HG02938 (cell line): ENCODE measurements at regions not wholly inside any gene's neighbourhood (a gene's known extent, or its start where the extent isn't known, plus 50 kb on each side); places are given as distances from the start of the nearest gene placed in this dataset.

Experiments
- ATAC-seq: cut with Tn5 transposase; IDR thresholded peaks from one replicate; pipeline ENCODE4 v1.9.1; 2021; ENCODE audit warnings: mild to moderate bottlenecking, moderate library complexity; ENCODE audit not compliant: unreplicated experiment

DNA sequence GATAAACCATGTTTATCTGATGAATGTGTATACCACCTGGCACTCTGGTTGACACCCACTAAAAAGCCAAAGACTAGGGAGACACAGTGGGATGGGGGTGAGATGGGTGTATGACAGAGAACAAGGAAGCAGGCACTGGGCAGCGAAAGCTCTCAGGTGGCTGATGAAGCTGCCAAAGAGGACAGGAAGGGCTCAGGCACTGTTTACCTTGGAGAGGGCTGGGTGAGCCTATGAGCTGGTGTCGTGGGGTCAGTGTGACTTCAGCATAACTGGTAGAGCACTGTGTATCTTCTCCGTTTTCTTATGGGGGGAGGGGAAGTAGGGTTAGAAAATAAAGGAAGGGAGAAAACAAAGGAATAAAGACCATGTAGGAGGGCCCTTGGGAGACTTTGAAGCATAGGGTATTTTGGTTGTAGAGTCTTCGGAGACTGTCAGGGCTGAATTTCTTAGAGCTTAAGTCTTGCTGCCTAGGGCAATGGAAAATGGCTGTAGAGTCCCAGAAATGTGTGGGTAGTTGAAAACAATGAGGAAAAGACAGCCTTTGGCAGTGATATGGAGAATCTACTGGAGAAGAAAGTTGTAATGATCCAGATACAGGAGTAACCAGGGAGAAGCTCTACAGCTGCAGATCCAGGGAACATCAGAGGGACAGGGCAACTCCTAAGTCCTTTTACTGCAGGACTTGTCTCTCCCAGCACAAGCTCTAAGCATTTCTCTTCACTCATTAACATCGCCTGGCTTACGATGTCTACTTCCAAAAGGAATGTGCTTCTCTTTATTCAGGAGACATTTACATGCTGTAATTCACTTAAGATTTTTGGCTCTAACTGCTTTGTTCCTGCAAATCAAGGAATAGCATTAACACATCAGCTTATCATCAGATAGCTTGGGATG, 120.0 kb downstream of the AQP4 start:
- ATAC-seq = no peak

DNA sequence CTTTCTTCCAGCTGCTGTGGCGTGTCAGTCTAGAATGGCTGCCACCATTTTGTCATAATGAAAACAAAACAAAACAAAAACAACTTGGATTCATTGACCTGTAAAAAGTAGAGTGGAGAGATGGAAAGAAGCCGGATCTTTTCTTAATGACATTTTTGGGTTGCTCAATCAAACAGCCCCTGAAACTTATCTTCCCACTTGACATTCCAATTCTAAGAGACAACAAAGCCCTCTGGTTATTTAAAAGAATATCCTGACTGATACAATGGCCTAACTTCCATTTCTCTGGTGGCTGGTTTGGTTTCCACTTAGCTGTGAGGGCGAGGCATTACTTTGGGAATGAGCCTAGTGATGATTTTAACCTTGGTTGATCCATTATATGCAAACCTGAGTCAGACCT, 123.7 kb downstream of the AQP4 start:
- ATAC-seq = no peak

DNA sequence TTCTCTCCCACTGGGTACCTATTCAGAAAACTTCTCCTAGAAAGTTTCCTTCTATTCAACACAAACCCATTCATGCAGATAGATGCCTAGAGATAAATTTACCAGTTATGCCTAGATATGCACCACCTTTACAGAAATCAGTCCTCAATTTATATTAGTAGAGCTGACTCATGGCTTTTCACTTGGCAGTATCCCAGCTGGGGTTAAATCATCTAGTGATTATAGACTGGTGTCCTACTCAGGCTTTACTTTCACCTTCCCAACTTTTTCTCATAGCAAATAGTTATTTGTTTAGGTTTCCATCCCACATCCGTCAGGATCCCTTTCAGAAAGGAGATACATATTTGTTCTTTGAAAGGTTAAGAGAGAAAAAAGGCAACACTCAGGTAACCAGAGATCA, 124.5 kb downstream of the AQP4 start:
- no peak for ATAC-seq

DNA sequence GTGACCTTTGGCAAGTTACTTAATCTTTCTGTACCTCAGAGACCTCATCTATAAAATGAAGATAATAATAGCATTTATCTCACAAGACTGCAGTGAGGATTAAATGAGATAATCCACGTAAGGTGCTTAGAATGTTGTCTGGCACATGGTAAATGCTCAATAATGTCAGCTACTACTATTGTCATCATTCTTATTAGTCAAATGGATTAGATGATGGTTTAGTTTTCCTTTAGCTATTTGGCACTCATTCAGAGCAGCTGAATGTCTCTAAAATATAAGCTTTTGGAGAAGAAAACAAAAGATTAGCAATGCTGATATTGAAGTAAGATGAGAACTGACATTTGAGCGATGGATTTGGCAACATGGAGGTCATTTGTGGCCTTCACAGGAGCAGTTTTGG, 125.1 kb downstream of the AQP4 start:
- ATAC-seq = no peak

DNA sequence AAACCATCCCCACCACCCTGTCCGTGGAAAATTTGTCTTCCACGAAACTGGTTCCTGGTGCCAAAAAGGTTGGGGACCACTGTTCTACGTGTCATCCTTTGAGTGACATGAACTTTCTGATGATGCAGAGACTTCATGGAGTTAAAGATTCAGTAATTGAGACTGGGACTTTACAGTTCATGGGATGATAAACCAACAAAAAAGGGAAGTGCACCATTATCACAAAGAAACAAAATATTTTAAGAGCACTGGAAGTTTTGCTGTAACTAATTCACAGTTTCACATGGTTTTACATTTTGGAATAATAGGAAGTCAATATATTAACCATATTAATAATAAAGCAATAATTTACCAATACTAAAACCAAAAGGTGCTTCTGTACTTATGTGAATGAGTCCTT, 126.8 kb downstream of the AQP4 start:
- no peak for ATAC-seq

DNA sequence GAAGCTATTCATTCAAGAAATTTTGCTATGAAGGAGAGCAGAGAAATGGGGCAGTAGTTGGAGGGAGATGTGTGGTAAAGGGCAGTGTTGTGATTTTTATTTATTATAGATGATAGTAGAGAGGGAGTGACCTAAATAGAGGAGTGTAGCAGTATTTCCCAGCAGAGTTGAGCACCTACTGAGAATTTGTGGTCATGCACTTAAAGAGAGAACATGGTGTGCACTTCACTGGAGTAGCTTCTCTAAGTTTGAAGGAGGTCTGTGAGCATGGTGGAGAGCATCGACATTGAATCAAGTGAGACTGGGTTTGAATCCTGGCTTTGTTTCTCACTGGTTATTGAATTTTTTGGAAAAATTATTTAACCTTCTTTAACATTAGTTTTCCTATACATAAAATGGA, 129.2 kb downstream of the AQP4 start:
- no peak for ATAC-seq

DNA sequence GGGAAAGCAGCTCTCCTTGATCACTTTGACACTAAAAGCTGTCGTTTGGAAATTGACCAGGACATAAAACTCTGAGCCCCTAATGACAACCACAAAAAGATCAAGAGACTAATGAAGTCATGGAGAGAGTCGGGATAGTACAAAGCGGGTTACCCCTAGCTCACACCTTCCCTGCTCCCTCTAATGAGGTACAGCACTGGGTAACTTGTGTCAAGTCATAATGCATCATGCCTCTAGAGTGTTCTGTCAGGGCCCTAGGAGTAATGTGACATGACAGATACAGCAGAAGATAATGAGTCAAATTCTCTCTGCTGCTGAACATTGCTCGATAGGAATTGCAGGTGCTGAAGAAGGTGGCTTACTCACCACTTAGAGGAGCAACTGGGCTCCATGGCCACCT, 130.7 kb downstream of the AQP4 start:
- ATAC-seq = no peak

DNA sequence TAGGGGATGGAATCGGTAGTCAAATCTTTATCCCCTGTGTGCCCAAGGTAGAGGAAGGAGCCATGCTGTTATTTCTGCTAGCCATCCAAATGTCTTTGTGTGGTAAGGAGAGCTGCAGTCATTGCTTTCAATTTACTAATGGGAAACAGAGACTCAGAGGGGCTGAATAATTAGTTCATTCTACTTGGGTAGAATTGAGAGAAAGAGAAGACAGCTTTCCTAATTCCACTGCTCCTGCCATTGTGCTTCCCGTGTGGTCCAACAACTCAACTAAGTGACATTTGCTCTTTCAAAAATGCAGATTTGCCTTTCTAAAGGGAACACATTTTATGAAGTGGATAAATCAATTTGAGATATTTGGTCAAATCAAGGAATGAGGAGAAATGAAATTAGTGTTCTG, 136.1 kb downstream of the AQP4 start:
- no peak for ATAC-seq

DNA sequence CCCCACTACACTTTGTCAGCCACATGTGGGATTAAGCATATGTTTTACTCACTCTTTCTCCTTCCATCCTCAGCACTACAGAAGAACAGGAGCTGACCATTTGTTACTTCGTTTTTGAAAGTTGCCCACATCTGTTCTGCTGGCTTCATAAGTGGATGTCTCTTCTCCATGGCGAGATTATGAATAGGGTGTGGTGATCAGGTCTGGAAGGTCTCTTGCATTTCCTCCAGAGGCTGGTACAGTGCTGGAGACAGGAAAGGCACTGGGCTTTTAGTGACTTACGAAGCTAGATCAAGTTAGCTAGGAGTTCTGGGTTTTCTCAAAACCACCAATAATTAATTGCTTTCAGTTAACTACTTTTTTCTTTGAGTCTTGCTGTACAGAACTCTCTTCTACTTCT, 136.5 kb downstream of the AQP4 start:
- ATAC-seq = no peak

DNA sequence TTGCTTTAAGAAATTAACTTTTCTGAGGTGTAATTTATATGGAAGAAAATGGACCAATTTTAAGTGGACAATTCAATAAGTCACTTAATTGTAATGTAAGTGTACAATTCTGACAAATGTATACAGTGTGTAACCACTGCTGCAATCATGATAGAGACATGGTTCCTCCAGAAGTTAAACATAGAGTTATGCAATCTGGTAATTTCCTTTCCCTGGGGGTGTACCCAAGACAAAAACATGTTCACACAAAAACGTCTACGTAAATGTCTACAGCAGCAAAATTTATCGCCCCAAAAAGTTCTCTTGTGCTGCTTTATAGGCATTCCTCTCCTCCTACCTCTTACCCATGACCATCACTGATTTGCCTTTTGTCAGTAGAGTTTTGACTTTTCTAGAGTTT, 141.5 kb downstream of the AQP4 start:
- no peak for ATAC-seq

DNA sequence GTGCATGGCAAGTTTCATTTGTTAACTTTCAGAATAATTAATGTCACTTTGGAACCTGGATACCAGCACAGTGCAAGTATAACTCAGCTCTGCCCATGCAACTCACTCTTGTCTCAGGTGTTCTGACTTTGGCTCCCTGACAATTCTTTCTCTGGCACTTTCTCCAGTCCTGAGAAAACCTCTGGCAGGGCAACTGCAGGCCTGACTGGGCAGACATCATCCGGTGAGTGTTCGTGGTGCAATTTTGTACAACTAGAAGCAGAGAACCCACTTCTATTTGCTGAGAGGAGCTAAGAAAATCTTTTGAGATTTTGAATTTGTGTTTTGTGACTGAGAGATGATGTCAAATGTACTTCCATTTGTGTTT, 143.0 kb downstream of the AQP4 start:
- no peak for ATAC-seq

DNA sequence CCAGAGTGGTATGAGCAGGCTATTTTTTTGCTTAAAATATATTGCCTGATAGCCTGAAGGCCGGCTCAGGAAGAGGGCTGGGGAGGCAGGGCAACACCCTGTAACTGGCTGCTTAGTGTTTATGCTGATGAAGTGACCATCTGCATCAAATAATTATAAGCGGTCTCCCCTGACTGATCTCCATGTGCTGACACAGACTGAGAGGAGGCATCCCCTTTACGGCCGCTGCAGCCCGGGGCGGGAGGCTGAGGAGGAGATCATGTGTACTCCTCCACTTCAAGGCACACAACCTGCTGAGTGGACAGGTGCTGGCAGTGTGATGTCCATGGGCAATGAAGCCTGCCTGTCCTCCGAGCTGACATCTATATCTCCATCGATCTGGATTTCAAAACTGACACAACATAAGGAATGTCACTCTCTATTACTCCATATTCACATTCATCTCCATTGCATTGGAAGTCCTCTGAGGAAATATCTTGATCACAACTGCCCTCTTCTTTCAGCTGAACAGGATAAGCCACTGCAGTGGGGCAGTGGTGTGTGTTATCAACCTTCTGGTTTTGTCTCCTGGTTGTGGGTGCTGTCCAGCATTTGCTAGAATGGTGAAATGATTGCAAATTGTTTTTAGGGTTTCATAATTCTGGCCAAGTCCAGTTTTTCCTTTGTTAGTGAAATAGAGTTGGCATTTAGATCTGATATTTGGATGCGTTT, 143.5 kb downstream of the AQP4 start:
- ATAC-seq = no peak

DNA sequence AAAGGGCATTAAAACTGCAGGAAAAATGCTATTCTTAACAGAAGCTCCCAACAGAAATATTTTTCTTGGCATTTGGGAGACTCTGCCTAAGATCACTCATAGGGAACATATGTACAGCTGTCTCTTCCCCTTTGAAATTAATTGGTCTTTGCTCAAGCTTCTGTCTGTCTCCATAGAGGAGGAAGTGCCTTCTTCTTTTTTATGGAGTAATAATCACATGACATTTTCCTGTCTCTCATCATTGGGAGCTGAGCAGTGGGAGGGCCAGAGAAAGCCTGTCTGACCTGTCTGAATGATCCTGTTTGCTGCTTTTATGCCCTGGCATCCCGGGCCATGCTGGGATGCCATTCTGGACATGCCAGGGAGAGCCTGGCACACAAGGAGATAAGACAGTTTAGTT, 145.6 kb downstream of the AQP4 start:
- no peak for ATAC-seq

DNA sequence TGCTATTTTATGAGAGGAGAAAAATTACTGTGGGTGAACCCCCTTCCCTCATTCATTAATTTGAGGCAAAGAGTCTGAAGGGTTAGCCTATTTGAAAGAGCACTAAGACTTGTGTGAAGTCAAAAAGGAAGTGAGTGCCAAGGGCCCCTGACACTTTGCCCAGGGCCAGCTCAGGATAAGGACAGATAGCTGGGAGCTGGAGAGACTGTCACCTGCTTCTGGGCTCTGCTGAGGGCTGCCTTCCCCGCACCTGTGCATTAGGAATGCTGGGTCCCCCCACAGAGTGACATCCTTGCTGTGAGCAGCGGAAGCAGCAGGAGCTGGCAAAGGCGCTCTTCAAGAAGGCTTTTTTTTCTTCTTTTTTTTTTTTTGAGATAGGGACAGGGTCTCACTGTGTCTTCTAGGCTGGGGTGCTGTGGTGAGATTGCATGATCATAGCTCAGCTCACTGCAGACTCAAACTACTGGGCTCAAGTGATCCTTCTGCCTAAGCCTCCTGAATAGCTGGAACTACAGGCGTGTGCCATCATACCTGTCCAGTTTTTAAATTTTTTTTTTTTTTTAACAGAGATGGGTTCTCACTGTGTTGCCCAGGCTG, 148.3 kb downstream of the AQP4 start:
- no peak for ATAC-seq

DNA sequence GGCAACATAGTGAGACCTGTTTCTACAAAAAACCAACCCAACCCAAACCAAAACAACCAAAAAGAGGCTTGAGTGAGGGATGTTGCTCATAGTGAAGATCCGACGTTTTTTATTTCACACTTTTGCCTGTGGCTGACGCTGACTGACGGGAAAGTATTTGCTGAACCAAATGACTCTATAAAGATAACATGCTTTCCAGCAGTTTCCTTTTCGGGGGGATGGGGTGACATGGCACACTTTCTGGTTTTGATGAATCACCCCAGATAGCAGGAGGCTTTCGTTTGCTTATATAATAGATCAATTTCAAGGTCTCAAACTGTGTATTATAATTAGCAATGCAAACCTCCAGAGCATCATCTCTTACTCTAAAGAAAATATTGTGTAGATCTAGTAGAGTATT, 150.8 kb downstream of the AQP4 start:
- no peak for ATAC-seq

DNA sequence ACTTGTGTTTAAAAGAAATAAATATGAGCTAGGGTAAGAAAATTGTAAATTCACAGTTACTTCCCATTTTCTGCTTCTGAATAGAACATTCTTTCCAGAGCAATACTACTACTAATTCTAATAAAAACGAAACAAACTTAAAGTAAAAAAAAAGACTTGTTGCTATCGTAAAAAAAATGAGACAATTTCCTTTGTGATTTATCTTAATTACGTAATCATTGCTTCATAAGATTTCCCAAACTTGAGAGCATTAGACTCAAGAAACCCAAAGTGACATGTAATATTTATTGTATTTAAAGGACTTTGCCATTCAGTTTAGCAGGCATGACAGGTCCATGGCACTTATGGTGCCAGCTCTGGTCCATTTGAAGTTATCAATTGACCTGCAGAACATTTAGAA, 153.8 kb downstream of the AQP4 start:
- no peak for ATAC-seq

DNA sequence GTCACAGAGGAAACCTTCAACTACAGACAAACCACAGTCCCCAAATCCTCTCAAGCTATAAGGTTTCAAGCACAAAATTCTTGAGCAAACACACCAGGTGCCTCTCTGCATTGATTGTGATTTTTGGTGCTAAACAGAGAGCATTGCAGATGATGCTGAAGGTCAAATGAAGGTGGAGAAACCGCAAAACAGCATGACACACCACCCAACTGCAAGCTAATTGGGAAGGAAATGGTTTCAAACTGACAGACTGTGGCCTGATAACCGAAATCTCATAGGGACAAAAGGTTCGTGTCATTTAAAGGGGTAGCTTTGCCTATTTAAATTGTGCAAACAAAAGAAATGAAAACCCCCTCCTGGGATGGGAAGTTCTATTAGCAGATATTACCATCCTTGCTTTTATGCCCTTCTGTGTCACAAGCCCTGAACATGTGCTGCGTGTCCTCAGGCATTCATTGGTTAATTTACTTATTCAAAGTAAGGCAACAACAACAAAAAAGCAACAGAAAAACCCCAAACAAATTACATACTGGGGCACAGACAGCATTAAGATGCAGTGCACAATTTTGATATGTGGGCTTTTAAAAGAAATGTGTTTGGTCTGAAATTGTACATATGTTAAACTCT, 154.9 kb downstream of the AQP4 start:
- peak; percentile 84 for ATAC-seq

DNA sequence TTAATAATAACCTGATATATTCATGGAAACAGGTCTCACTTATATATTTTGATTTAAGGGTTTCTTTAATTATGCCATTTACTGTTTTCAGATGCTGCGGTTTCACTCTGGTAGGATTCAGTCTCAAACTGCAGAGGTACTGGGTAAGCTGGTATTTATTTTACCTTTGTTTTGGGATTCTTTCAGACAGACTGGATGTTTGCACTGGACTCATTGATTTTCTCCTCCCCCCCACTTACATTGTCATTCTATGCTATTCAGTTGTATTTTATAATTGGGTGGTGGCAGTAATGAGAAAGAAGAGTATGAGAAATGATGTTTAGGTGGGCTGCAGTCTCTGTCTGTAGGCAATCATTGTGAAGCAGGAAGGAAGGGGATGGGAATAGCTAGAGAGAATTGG, 155.6 kb downstream of the AQP4 start:
- no peak for ATAC-seq

DNA sequence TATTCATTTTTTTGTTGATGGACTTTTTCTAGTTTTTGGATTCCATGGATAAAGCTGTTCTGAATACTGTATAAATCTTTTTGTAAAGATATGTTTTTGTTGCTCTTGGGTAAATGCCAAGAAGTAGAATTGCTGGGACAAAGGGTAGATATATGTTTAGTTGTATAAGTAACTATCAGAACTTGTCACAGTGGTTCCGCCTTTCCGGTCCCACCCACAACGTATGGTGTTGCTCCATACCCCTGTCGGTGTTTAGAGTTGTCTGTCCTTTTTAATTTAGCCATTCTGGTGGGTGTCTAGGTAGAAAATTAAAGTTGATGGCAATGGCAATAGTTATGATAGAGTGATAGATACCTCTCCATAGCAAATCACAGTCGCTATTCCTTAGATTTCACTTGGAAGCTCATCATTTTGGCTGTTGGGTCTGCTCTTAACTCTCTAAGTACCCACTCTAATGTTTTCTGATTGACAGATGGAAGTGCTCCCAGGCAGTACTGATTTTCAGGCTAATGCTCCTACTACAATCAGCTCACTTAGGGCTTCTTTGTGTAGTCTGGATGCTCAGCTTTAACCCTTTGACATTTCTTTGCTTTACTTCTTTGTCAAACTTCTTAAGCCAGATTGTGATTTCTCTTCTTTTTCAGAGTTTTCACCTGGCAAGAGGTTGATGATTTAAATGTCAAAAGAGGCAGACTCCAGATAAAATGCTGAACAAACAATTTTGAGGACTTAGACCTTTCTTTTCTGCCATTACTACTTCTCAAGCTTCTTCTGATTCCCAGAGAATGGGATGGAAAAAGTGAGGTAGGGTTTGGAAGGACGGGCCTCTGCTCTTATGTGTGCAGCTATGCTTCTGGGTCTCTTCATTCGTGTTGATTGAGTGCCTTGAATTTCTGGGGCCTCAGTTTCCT, 156.4 kb downstream of the AQP4 start:
- no peak for ATAC-seq

DNA sequence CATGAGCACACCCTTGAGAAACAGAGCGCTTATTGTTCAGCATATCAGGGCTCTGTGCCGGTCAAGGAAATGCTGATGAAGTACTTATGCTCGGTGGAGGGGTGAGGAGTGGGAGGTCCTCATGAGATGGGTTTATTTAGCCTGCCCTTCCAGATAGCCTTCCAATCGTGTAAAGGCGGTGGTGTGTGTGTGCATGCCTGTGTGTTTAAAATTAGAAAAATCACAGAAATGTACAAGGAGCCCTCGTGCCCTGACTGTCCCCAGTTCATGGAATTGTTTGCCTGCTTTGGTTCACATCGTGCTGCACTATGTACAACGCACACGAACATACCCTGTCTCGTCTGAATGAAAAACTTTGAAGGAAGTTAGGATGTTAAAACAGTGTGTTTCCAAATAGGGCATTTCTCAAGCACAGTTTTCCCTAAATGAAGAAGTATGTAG, 158.6 kb downstream of the AQP4 start:
- ATAC-seq = no peak

DNA sequence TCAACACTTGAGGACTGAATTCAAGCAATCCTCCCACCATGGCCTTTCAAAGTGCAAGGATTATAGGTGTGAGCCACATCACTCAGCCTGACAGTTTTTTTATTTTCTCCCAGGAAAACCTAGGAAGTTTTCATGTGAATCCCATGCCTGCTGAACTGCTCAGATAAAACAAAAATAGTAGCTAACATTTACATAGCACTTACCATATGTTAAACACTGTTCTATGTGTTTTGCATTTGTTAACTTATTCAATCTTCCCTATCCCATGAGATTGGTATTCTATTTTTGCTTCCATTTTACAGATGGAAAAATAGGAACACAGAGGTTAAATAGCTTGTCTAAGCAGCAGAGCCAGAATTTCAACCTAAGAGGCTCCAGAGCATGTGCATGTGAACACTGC, 157.4 kb upstream of the KCTD1 start:
- no peak for ATAC-seq
